HuH-7 (cell line): ENCODE measurements at regions not wholly inside any gene's neighbourhood (a gene's known extent, or its start where the extent isn't known, plus 50 kb on each side); places are given as distances from the start of the nearest gene placed in this dataset.
"Not testable (repeated sequence)": the region's sequence is repeated elsewhere in the genome, so short reads cannot be mapped to it uniquely, and the experiment has no call there.

ENCODE experiments used
- DNase-seq: peaks from one replicate; pipeline ENCODE4 v3.0.0; 2011; ENCODE audit warnings: low spot score

DNA sequence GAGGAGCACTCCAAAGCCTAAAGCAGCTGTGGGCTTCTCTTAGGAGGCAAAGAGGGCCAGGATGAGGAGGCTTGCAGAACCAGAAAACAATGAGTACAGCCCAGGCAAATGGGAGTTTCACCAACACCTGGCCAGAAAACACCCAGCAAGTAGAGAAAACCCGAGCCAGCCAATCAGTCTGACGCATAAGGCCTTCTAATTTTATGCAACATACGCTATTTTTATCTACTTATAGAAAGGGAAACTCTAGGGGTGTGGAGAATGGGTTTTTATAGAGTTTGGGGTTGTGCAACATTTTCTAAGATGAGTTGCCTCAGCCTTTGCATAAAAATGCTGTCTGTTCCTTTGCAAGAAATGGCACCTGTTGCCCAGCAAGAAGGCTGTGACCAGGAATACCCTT lies 529.0 kb upstream of the CDH5 start:
- DNase-seq, result no peak

DNA sequence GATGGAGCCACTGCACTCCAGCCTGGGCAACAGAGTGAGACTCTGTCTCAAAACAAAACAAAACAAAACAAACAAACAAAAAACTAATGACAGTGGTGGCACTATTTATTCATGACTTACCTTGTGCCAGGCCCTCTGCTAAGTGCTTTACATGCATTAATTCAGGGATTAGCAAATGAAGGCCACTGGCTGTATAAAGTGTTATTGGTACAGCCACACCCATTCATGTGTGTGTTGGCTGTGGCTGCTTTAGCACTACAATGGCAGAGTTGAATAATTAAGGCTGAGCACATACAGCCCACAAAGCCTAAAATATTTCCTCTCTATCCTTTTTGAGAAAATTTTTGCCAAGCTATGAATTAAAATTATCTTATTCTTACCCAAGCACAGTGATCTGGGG lies 531.8 kb upstream of the CDH5 start:
- DNase-seq, result no peak

DNA sequence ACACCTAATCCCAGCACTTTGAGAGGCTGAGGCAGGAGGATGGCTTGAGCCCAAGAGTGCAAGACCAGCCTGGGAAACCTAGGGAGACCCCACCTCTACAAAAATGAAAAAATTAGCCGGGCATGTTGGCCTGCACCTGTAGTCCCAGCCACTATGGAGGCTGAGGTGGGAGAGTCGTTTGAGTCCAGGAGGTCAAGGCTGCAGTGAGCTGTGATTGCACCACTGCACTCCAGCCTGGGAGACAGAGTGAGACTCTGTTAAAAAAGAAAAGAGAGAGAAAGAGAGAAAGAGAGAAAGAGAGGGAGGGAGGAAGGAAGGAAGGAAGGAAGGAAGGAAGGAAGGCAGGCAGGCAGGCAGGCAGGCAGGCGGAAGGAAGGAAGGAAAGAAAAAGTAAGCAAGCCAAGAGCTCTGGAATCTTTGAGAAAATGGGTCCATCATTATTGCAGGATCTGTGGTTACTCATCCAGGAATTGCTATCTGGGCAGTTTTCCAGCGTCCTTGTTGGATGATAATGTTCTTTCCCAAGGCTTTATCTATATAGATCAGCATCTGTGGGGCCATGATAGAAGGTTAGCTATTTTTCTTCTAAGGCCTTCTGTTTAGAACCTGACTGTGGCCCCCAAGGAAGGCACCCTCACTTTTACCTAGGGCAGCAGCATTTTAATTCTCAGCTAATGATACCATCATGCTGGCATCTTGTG lies 533.2 kb upstream of the CDH5 start:
- no peak for DNase-seq

DNA sequence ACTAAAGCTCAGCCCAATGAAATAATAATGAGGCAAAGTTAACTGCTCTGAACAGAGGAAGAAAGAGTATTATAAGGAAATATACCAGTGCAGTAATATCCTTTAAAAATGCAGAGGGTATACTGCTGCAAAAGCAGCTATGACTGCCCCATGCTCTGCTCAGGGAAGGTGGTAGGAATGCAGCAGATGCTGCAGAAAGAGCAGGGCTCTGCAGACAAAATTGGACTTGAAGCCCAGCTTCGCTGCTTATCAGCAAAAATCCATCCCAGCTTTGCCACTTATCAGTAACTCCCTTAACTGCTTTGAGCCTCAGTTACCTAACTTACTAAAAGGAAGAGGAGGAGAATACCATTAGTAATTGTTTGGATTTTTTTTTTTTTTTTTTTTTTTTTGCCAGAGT lies 533.8 kb upstream of the CDH5 start:
- no peak for DNase-seq

DNA sequence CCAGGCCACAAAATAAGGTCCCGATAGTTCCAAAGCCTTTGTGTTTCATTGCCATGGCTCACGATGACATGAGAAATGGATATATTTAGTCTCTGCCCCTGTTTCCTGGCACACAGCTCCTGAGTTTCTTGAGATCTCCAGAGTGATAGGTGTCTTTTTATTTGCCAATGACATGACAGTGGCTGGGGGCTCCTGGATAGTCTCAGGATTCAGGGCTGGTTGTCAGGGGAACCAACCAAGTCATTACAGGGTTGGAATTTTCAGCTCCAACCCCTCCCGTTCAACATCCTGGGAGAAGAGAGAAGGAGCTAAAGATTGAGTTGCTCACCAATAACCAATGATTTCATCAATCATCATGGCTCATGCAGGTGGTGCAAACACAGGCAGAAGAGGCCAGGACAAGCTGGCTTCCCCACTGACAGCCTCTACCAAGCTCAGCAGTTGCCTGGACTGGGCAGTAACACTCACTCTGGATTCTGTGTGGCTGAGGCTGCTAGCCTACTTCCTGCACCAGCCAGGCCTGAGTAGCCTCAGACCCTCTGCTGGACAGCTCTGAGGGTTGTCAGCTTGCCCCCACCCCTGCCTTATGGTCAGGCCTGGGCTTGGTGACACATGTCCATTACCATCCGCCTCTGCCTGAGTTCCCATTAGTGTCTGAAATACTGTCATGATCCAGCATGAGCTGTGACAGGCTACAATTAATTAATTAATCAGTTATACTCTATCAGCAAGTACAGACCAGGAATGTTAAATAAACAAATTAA lies 534.4 kb upstream of the CDH5 start:
- DNase-seq, result no peak

DNA sequence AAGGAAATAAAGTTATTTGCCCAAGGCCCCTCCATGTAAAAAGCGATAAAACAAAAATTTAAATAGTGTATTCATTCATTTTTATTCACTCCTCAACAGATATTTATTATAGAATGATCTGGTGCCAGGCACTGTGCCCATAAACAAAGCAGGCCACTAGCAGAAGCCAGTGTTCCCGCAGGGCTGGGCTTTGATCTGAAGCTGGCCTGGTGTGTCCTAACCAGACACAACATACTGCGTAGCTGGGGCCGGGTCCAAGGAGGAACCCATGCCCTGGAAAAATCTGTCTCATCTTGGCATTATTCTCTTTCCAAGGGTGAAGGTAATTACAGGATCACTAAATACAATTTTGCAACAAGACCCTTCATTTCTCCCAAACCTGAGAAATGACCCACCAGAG lies 537.4 kb upstream of the CDH5 start:
- DNase-seq, result no peak

DNA sequence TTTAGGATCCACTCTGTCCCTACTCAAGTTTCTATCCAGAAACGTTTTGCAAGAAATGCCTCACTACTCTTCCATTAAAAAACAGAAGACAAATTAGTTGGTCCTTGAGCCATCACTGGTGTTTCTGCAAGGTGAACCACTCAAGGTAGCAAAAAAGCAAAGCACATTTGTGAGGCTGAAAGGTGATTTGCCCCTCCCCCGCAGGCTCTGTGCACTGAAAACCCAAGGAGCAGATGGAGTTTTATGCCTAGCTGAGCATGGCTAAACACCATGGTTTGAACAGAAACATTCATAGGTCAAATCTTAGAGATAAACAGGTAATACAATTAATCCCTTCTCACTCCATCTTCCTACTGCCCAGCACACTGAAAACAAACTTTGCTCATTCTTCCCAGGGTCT lies 538.2 kb upstream of the CDH5 start:
- no peak for DNase-seq

DNA sequence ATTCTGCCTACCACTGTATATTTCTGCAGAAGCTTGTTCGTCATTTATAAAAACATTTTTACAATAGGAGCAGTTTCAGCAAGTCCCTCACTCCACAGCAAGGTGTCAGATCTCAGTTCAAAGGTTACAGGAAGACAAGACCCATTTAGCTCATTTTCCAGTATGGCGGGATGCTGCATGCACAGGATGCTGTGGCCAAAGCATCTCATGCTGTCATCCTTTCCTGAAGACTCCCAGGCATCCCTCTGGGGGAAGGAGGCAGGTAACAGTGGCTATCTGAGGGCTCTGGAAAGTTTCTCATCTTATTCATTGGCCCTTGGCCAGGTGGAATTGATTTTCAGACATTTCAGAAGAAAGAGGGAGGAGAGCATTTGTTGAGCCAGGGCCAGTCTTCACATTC lies 539.3 kb upstream of the CDH5 start:
- no peak for DNase-seq

DNA sequence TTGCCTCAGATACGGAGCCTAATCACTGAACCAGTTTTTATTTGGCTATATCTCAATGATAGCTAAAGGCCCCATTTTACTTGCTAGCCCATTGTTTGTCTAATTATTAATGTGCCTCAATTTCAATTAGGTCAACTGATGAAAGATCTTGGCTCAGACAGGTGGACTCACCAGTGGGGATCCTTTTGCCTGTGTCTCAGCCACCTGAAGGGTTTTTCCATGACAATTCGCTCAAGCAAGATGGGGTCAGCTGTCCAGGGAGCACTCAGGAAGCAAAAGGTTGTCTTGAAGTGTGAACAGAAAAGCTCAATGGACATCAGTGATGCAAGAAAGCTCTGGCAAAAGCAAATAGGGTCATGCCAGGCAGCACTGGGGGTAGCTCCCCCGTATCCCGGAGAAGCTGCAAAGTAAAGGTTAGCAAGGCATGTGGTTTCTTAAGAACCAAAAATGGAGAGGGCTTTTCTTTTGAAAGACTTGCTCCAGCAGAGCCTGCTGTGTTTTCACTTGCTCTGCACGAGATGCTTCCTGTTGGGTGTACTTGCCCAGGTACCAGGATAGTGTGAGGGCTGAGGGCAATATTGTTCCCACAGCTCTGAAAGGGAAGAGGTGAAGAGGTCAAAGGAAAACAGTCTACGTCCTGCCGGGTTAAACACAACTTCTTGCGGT lies 541.2 kb upstream of the CDH5 start:
- no peak for DNase-seq

DNA sequence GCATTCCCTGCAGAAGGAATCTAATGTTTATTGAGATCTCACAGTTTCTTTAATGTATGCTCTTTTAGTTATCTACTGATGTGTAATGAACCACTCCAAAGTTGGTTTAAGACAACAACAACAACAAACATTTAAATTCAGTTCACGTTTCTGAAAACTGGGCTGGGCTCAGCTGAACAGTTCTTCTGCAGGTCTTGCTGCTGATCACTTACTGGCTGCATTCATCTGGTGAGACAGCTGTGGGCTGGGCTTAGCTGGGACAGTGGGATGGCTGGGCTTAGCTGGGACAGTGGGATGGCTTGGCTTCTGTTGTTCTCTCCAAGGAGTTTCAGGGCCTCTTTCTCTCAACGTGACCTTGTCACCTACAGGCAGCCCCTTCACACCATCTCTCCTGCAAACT lies 544.3 kb upstream of the CDH5 start:
- DNase-seq, result no peak

DNA sequence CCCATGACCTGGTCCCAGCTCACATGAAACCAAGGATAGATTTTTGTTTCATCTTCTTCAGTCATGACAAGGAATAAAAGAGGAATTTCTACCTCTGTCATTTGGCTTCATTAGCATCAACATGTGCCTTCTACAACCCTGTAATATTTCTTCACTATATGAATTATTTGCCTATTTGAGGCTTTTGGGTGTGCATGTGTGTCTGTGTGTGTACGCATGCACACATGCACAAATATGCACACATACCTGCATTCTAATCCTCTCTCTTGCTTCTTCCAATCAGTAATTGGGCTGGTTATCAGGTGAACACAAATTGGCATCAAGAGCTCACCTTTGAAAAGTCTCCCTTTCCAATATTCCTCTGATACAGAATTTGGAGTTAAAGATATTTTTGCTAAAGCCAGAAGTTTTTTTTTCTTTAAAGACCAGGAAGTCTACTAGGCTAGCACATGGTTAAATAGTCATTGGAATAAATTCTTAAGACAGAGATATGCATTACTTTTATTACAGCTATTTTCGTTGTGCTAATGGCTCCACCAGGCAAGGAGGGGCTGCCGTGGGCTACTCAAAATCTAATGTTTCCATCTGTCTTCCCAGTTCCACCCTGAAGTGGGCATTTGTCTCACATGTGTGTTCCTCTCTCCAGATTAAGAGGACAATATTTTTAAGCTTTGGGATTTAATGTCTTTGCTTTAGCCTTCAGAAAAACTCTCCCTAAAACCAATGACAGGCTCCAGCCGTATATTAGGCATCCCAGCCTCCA lies 547.2 kb upstream of the CDH5 start:
- DNase-seq, result no peak

DNA sequence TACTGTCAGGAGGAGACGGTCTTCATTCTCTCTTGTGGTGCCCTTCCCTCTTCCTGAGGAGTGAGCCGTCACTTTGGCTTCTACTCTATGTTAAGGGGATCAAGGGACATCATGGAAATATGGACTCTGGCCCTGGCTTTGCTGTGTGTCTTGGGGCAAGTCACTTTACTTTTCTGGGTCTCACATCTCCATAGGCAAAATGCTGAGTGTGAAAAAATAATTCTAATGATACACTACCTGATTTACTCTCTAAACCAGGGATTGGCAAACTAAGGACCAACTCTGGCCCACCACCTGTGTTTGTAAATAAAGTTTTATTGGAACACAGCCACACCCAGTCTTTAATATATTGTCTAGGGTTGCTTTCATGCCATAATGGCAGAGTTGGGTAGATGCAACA lies 548.7 kb upstream of the CDH5 start:
- no peak for DNase-seq

DNA sequence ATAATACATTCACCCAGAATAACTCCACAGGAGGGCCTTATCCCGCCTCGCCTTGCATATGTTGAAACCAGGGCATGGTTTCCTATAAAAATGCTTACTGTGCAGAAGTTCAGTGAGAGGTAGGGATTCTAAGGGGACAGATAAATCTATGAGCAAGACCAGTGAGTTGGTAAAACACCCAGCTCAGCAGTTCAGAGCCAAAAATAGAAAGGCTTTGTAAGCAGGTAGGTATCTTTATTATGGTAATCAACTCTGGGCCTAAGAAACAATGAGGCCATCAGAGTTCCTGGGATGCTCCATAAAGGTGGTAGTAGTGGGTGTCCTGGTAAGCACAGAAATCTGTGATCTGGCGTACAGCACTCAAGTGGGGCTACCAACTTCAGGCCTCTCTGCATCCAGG lies 549.4 kb upstream of the CDH5 start:
- DNase-seq, result no peak

DNA sequence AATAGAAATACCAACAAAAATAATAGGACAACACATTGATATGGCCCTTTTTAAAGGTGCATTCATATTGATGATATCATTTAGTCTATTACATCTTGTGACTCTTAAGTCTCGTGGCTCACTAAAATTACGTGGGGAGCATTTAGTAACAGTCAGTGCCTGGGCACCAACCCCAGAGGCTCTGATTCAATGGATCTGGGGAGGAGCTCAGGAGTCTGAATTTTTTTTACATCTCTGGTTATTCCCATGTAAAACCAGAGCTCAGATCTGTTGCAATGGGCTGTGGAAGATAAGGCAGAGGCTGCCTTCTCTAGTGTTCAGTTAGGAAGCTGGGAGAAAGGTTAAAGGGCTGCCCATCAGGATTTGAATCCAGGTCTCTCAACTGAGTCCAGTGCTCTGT lies 549.9 kb upstream of the CDH5 start:
- DNase-seq, result no peak

DNA sequence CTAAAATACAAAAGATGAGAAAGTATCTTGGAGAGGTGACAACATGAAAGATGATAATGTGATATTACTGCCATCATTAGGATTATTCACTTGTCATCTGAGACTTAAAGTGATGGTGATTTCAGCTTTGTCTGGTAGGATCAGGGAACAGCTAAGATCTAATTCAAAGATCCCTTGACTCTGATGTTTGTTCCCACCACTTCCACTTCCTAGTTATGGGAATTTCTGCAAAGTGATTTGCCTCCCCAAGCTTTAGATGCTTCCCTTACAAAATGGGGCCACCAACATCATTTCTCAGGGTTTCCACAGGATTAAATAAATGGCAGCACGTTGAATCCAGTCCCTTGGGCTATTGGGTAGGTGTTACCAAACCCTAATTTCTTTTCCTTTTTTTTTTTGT lies 550.8 kb upstream of the CDH5 start:
- DNase-seq, result no peak

DNA sequence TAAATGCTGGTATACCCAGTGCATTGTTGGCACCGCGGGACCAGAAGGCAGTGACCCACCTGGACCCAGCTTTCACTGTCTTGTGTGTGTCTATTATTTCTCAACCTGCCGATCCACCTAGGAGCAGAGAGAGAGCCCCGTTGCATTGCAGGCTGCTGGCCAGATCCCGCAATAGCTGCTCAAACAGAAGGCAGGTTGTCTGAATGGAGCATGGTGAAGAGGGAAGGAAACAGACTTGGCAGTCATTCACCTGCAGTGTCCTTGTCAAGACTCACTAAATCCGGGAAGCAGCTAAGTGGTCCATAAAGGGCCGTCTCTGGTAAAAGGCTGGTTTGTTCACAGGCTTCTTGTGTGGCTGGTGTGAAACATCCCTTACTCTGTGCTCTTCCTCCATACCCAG lies 552.6 kb upstream of the CDH5 start:
- DNase-seq, result not testable (repeated sequence)

DNA sequence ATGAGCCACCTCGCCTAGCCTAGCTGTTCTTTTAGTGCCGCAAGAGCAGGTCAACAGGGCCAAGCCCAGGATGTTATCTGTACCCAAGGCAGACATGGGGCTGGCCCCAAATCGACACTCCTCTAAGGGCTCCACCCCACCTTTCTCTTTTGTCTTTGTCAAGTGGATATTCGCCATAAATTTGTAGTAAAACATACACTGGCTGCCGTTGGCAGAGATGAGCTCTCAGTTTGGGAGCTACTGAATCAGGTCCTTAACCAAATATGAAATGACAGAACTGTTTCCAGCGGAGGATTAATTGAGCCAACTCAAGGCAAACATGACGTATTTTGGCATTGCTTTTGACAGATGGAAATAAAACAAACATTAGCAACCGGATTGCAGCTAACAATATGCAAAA lies 556.9 kb upstream of the CDH5 start:
- DNase-seq, result no peak

DNA sequence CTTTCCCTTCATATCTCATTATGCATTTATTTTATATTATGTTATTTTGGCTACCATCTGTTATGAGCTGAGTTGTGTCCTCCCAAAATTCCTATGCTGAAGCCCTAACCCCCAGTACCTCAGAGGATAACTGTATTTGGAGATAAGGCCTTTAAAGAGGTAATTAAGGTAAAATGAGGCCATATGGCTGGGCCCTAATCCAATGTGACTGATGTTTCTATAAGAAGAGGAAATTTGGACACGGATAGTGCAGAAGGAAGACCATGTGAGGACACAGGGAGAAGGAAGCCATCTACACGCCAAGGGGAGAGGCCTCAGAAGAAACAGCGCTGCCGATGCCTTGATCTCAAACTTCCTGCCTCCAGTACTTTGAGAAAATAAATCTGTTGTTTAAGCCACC lies 557.7 kb upstream of the CDH5 start:
- no peak for DNase-seq

DNA sequence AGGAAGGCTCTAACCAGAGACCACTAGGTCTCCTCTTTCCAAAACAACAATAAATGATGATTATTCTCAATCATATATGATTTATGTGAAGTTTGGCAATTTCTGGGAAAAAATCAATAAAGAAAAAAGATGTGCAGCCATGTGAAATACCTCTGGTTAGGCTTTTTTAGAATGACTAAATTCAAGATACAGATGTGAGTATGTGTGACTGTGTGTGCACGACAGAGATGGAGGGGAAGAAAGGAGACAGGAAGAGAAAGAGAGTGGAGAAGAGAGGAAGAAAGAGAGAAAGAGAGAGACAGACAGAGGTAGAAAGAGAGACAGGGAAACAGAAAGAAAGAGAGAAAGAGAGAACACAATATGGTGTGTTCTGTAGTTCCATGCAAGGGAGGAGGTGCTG lies 558.6 kb upstream of the CDH5 start:
- no peak for DNase-seq

DNA sequence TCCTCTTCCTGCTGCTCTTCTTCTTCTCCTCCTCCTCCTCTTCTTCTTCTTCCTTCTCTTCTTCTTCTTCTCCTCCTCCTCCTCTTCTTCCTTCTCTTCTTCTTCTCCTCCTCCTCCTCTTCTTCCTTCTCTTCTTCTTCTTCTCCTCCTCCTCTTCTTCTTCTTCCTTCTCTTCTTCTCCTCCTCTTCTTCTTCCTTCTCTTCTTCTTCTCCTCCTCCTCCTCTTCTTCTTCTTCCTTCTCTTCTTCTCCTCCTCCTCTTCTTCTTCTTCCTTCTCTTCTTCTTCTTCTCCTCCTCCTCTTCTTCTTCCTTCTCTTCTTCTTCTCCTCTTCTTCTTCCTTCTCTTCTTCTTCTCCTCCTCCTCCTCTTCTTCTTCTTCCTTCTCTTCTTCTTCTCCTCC lies 560.8 kb upstream of the CDH5 start:
- DNase-seq, result not testable (repeated sequence)

DNA sequence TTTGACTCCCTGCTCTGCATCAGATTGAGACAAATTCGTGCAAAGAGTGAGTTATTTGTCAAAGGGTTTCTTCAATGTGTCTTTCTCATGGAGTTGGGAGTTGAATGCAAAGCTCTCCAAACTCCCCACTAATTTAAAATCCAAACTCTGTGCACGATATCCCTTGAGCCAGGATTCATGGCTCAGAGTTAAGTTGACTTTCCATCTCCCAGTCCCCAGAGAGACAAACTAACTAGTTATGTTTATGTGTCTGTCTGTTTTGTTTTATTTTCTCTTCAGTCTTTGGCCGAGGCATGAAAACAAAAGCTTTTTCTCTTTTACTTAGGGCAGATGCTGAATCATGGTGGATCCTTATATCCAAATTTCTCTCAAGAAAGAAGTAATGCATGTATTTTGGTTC lies 570.0 kb upstream of the CDH5 start:
- DNase-seq, result no peak

DNA sequence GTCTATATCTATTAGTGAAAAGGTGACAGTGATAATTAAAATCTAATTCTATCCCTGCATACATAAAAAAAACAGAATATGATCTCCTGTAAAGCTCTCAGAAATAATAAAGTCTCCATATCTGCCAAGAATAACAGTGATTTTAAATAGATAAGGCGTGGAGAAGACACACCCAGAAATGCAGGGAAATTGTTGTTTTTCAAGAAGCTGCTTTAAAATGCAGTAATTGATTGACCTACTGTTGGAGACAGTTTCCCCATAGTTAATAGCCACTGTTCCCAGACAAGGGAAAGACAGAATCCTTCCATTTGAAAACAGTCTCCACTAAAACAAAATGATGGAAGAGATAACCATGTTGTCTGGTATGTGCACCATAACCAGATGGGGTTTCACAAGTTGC lies 571.5 kb upstream of the CDH5 start:
- no peak for DNase-seq

DNA sequence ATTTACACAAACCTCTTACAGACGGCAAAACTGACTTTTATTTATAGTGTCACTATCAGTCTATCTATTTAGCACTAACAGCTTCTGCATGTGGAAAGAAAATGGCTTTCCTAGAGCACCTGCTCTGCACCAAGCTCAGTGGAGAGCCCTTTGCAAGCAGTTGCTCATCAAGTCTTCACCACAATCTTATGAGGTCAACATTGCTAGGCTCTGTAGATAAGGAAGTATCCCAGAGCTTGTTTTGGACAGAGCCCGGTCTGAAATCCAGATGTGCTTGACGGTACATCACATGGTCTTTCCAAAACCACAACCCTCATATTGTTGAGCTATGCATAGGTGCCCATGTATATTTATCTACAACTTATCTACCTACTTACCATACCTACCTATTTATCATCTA lies 572.7 kb upstream of the CDH5 start:
- no peak for DNase-seq
